ENCODE measurements at regions not wholly inside any gene's neighbourhood (a gene's known extent, or its start where the extent isn't known, plus 50 kb on each side); places are given as distances from the start of the nearest gene placed in this dataset.
A peak's percentile ranks its signal among the peaks of the same experiment; 100 is the strongest.

- no peak for TF ChIP-seq CTCF (IDR thresholded peaks at IDR 0.05; ENCODE audit: low read depth, low read length)
- no peak overlapping the region for H3K27ac ChIP-seq
- DNase-seq (ENCODE audit: low read depth in 1 of 2, low spot score in 1 of 2) = no peak
- no peaks in the 10 kb centered on the region for H3K9me3 ChIP-seq (ENCODE audit: low read depth)
- H3K27me3 ChIP-seq = no peaks in the 10 kb centered on the region
- H3K4me1 ChIP-seq (ENCODE audit: low read depth) = no peaks in the 10 kb centered on the region
- no peak overlapping the region for H3K4me3 ChIP-seq
- H3K36me3 ChIP-seq = no peaks in the 10 kb centered on the region
Observed at GRCh38 chr2:12805033-12805432, 88.3 kb downstream of the TRIB2 start.

- no peak overlapping the region for H3K4me3 ChIP-seq
- no peak overlapping the region for H3K27ac ChIP-seq
- no peaks in the 10 kb centered on the region for H3K9me3 ChIP-seq (ENCODE audit: low read depth)
- no peak for TF ChIP-seq CTCF (IDR thresholded peaks at IDR 0.05; ENCODE audit: low read depth, low read length)
- no peaks in the 10 kb centered on the region for H3K27me3 ChIP-seq
- no peak for DNase-seq (ENCODE audit: low read depth in 1 of 2, low spot score in 1 of 2)
- H3K36me3 ChIP-seq = no peaks in the 10 kb centered on the region
- H3K4me1 ChIP-seq (ENCODE audit: low read depth) = no peaks in the 10 kb centered on the region
Observed at GRCh38 chr2:12806549-12807242, 90.0 kb downstream of the TRIB2 start.

GRCh38 chr2:12807907-12808810 is 91.4 kb downstream of the TRIB2 start:
- peak in 1 of 2 donors; percentile 74 for DNase-seq (ENCODE audit: low read depth in 1 of 2, low spot score in 1 of 2)
- no peak overlapping the region for H3K27ac ChIP-seq
- no peaks in the 10 kb centered on the region for H3K27me3 ChIP-seq

GRCh38 chr2:12809526-12809925 is 92.8 kb downstream of the TRIB2 start:
- Histone ChIP-seq H3K36me3 (no peaks in the 10 kb centered on the region), H3K9me3 (ENCODE audit: low read depth) (no peaks in the 10 kb centered on the region), H3K4me3 (no peak overlapping the region), H3K4me1 (ENCODE audit: low read depth) (no peaks in the 10 kb centered on the region), H3K27me3 (no peaks in the 10 kb centered on the region), H3K27ac (no peak overlapping the region)
- DNase-seq (ENCODE audit: low read depth in 1 of 2, low spot score in 1 of 2) = no peak
- no peak for TF ChIP-seq CTCF (IDR thresholded peaks at IDR 0.05; ENCODE audit: low read depth, low read length)

More at GRCh38 chr2:12807907-12808810, 91.4 kb downstream of the TRIB2 start:
- H3K9me3 ChIP-seq (ENCODE audit: low read depth) = no peaks in the 10 kb centered on the region
- TF ChIP-seq CTCF (IDR thresholded peaks at IDR 0.05; ENCODE audit: low read depth, low read length) = no peak
- no peak overlapping the region for H3K4me3 ChIP-seq
- H3K4me1 ChIP-seq (ENCODE audit: low read depth) = no peaks in the 10 kb centered on the region
- H3K36me3 ChIP-seq = no peaks in the 10 kb centered on the region

- no peak for TF ChIP-seq CTCF (IDR thresholded peaks at IDR 0.05; ENCODE audit: low read depth, low read length)
- Histone ChIP-seq H3K27ac (no peak overlapping the region), H3K36me3 (no peaks in the 10 kb centered on the region), H3K4me1 (ENCODE audit: low read depth) (no peaks in the 10 kb centered on the region), H3K4me3 (no peak overlapping the region), H3K9me3 (ENCODE audit: low read depth) (no peaks in the 10 kb centered on the region), H3K27me3 (no peaks in the 10 kb centered on the region)
- no peak for DNase-seq (ENCODE audit: low read depth in 1 of 2, low spot score in 1 of 2)
Observed at GRCh38 chr2:12811916-12812315, 95.2 kb downstream of the TRIB2 start.

All from cardiac muscle cell (in vitro differentiated cells and primary cell).